Esophagus squamous epithelium (tissue), 5 donors: ENCODE measurements at regions not wholly inside any gene's neighbourhood (a gene's known extent, or its start where the extent isn't known, plus 50 kb on each side); places are given as distances from the start of the nearest gene placed in this dataset.

ENCODE experiments used
- DNase-seq: peaks from one replicate; lab custom pipeline; 2025; lab: John Stamatoyannopoulos, UW
- H3K27ac ChIP-seq, 4 donors: fragments of 200-600 bp; sonication (generic); one replicate each; pipeline ENCODE4 v1.5.1; 2016 to 2019; ENCODE audit warnings: mild to moderate bottlenecking in 1 of 4
- H3K27me3 ChIP-seq, 4 donors: fragments of 200-600 bp; sonication (generic); 1 replicate in 3 of 4; 2 replicates in 1 of 4; pipeline versions ENCODE4 v1.5.1 to v1.6.0; 2017 to 2021; ENCODE audit warnings: antibody characterized with exemption in 1 of 4
- H3K36me3 ChIP-seq, 3 donors: fragments of 200-600 bp; sonication (generic); one replicate each; pipeline ENCODE4 v1.5.1; 2016 to 2019
- H3K4me1 ChIP-seq, 3 donors: fragments of 200-600 bp; sonication (generic); one replicate each; pipeline ENCODE4 v1.5.1; 2017 to 2019
- H3K4me3 ChIP-seq, 4 donors: fragments of 200-600 bp; sonication (generic); 1 replicate in 3 of 4; 2 replicates in 1 of 4; pipeline ENCODE4 v1.5.1; 2016 to 2019; ENCODE audit warnings: mild to moderate bottlenecking in 2 of 4, moderate library complexity in 1 of 4
- H3K9me3 ChIP-seq, 3 donors: fragments of 200-600 bp; sonication (generic); one replicate each; pipeline ENCODE4 v1.5.1; 2016 to 2019
- POLR2A ChIP-seq, 4 donors: fragments of 450-650 bp; IDR thresholded peaks; one replicate each; pipeline ENCODE4 v1.6.1; 2017; ENCODE audit warnings: antibody characterized with exemption in 4 of 4, mild to moderate bottlenecking in 4 of 4, moderate library complexity in 3 of 4
- WGBS, 2 donors: methylation state at CpG; one replicate each; pipeline ENCODE4 v1.1.5; 2018; 5-methylcytosine and 5-hydroxymethylcytosine counted together
- intact Hi-C: fragments of 100-400 bp; cut with DNase I; formaldehyde crosslinking; loops from one replicate; pipeline ENCODE4 v1.15.0; 2022
- TF ChIP-seq, protein P1 (sequence below), 6 experiments: fragments of 450-650 bp in 4 of 6; fragments of 200-600 bp in 2 of 6; sonication (generic) in 2 of 6; IDR thresholded peaks; one replicate each; pipeline ENCODE4 v1.5.1; 2016 to 2019; ENCODE audit warnings: antibody characterized with exemption in 6 of 6, mild to moderate bottlenecking in 4 of 6, moderate library complexity in 4 of 6
- donor health status: DM: yes; HTN: yes; CAD: no.

GRCh38 chr5:56684159-56684558, 131.2 kb upstream of the MAP3K1 start:
- intact Hi-C loops = no loop called here
- Histone ChIP-seq H3K4me3 (no peak overlapping the region), H3K27ac (peak overlapping the region in 3 of 4 donors; percentile 20 to 49 (median 41)), H3K9me3 (no peaks in the 10 kb centered on the region), H3K27me3 (no peaks in the 10 kb centered on the region), H3K36me3 (no peaks in the 10 kb centered on the region), H3K4me1 (peaks cover 0 to 57% (median 16%) of the 10 kb centered on the region in 3 donors)
- no peak for DNase-seq
- 46 to 57% methylated on average over 3 of the region's 3 CpGs for WGBS, 2 donors
- no peak for TF ChIP-seq POLR2A (IDR thresholded peaks at IDR 0.05)
- TF ChIP-seq, protein P1, sequence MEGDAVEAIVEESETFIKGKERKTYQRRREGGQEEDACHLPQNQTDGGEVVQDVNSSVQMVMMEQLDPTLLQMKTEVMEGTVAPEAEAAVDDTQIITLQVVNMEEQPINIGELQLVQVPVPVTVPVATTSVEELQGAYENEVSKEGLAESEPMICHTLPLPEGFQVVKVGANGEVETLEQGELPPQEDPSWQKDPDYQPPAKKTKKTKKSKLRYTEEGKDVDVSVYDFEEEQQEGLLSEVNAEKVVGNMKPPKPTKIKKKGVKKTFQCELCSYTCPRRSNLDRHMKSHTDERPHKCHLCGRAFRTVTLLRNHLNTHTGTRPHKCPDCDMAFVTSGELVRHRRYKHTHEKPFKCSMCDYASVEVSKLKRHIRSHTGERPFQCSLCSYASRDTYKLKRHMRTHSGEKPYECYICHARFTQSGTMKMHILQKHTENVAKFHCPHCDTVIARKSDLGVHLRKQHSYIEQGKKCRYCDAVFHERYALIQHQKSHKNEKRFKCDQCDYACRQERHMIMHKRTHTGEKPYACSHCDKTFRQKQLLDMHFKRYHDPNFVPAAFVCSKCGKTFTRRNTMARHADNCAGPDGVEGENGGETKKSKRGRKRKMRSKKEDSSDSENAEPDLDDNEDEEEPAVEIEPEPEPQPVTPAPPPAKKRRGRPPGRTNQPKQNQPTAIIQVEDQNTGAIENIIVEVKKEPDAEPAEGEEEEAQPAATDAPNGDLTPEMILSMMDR (IDR thresholded peaks at IDR 0.05) = no peak

DNA sequence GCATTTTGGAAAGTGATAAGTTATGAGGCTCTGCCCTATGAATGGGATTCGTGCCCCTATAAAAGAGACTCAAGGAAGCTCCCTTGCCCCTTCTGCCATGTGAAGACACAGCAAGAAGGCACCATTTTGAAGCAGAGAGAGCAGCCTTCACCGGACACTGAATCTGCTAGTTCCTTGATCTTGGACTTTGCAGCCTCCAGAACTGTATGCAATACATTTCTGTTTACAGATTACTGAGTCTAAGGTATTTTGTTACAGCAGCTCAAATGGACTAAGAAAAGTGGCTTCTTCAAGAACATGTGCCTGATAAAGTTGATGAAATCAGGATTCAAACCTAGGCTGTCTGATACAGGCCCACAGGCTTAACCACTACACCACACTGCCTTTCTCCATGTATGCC, 131.6 kb upstream of the MAP3K1 start:
- TF ChIP-seq, protein P1 (IDR thresholded peaks at IDR 0.05) = no peak
- TF ChIP-seq POLR2A (IDR thresholded peaks at IDR 0.05) = no peak
- Histone ChIP-seq H3K4me1 (peaks cover 0 to 62% (median 20%) of the 10 kb centered on the region in 3 donors), H3K9me3 (no peaks in the 10 kb centered on the region), H3K27ac (peak overlapping the region in 3 of 4 donors; percentile 20 to 49 (median 41)), H3K27me3 (no peaks in the 10 kb centered on the region), H3K4me3 (no peak overlapping the region), H3K36me3 (no peaks in the 10 kb centered on the region)
- DNase-seq = no peak
- intact Hi-C loops = no loop called here
- 87 to 93% methylated on average over 2 of the region's 2 CpGs for WGBS, 2 donors

- TF ChIP-seq, protein P1 (IDR thresholded peaks at IDR 0.05) = no peak
- TF ChIP-seq POLR2A (IDR thresholded peaks at IDR 0.05) = no peak
- 33 to 71% methylated on average over 1 of the region's 1 CpG for WGBS, 2 donors
- intact Hi-C loops = no loop called here
- H3K36me3 ChIP-seq = no peaks in the 10 kb centered on the region
- peaks cover 0 to 66% (median 24%) of the 10 kb centered on the region in 3 donors for H3K4me1 ChIP-seq
- no peaks in the 10 kb centered on the region for H3K9me3 ChIP-seq
- DNase-seq = no peak
- no peaks in the 10 kb centered on the region for H3K27me3 ChIP-seq
- no peak overlapping the region for H3K4me3 ChIP-seq
- H3K27ac ChIP-seq = peak overlapping the region in 3 of 4 donors; percentile 20 to 49 (median 41)
Measured at GRCh38 chr5:56683281-56683680, 132.1 kb upstream of the MAP3K1 start.

GRCh38 chr5:56681346-56681745, 134.0 kb upstream of the MAP3K1 start:
- peaks cover 12 to 78% (median 37%) of the 10 kb centered on the region in 3 donors for H3K4me1 ChIP-seq
- no peak for DNase-seq
- no peaks in the 10 kb centered on the region for H3K9me3 ChIP-seq
- H3K36me3 ChIP-seq = no peaks in the 10 kb centered on the region
- 61 to 73% methylated on average over 1 of the region's 1 CpG for WGBS, 2 donors
- H3K27me3 ChIP-seq = no peaks in the 10 kb centered on the region
- TF ChIP-seq, protein P1 (IDR thresholded peaks at IDR 0.05) = no peak
- TF ChIP-seq POLR2A (IDR thresholded peaks at IDR 0.05) = no peak
- no peak overlapping the region for H3K27ac ChIP-seq
- intact Hi-C loops = no loop called here
- no peak overlapping the region for H3K4me3 ChIP-seq

- H3K27ac ChIP-seq = no peak overlapping the region
- peaks cover 18 to 83% (median 43%) of the 10 kb centered on the region in 3 donors for H3K4me1 ChIP-seq
- no peaks in the 10 kb centered on the region for H3K9me3 ChIP-seq
- H3K27me3 ChIP-seq = no peaks in the 10 kb centered on the region
- H3K36me3 ChIP-seq = no peaks in the 10 kb centered on the region
- no peak for DNase-seq
- 81 to 90% methylated on average over 2 of the region's 2 CpGs for WGBS, 2 donors
- no peak overlapping the region for H3K4me3 ChIP-seq
- intact Hi-C loops = no loop called here
- TF ChIP-seq POLR2A (IDR thresholded peaks at IDR 0.05) = no peak
- TF ChIP-seq, protein P1 (IDR thresholded peaks at IDR 0.05) = no peak
Measured at GRCh38 chr5:56680731-56681130, 134.6 kb upstream of the MAP3K1 start.
